Thoracic aorta (tissue), 2 donors: ENCODE measurements at regions not wholly inside any gene's neighbourhood (a gene's known extent, or its start where the extent isn't known, plus 50 kb on each side); places are given as distances from the start of the nearest gene placed in this dataset.

Experiments used
- ATAC-seq: fragments of 150-250 bp; one replicate; pipeline ENCODE4 v1.8.0; 2017; ENCODE audit warnings: low read depth; ENCODE audit not compliant: insufficient number of reproducible peaks, low FRiP score
- DNase-seq: peaks from one replicate; pipeline ENCODE4 v3.0.0-alpha.2; 2020; ENCODE audit warnings: low spot score
- H3K27ac ChIP-seq, 2 donors: fragments of 200-600 bp; sonication (generic); 1 replicate in 1 of 2; 2 replicates in 1 of 2; pipeline ENCODE4 v1.5.1; 2016; ENCODE audit warnings: mild to moderate bottlenecking in 2 of 2, moderate library complexity in 2 of 2
- H3K27me3 ChIP-seq: fragments of 200-600 bp; sonication (generic); replicated peaks from 2 replicates; pipeline ENCODE4 v1.6.0; 2016; ENCODE audit warnings: mild to moderate bottlenecking; ENCODE audit not compliant: insufficient read depth
- H3K36me3 ChIP-seq: fragments of 200-600 bp; sonication (generic); one replicate; pipeline ENCODE4 v1.5.1; 2016
- H3K4me1 ChIP-seq, 2 donors: fragments of 200-600 bp; sonication (generic); 1 replicate in 1 of 2; 2 replicates in 1 of 2; pipeline versions ENCODE4 v1.5.1 to v1.6.0; 2016; ENCODE audit warnings: low read depth in 2 of 2, mild to moderate bottlenecking in 1 of 2; ENCODE audit not compliant: control insufficient read depth in 1 of 2
- H3K4me3 ChIP-seq: fragments of 200-600 bp; sonication (generic); 2 replicates; pipeline ENCODE4 v1.5.1; 2016; ENCODE audit warnings: mild to moderate bottlenecking
- H3K9me3 ChIP-seq: fragments of 200-600 bp; sonication (generic); 2 replicates; pipeline ENCODE4 v1.5.1; 2016
- CTCF ChIP-seq: fragments of 200-600 bp; sonication (generic); IDR thresholded peaks from one replicate; pipeline ENCODE4 v1.5.1; 2019; ENCODE audit warnings: antibody characterized with exemption

GRCh38 chr11:69930081-69931059, 111.2 kb upstream of the FGF3 start:
- no peak for ATAC-seq
- no peaks in the 10 kb centered on the region for H3K36me3 ChIP-seq

GRCh38 chr11:69931060-69931910, 112.1 kb upstream of the FGF3 start:
- H3K9me3 ChIP-seq, result no peaks in the 10 kb centered on the region
- H3K27me3 ChIP-seq, result no peaks in the 10 kb centered on the region
- H3K27ac ChIP-seq, result no peak overlapping the region
- H3K4me3 ChIP-seq, result no peak overlapping the region
- no peak for DNase-seq
- no peak for ATAC-seq
- H3K36me3 ChIP-seq, result no peaks in the 10 kb centered on the region
- H3K4me1 ChIP-seq, result peaks cover 0 to 6% of the 10 kb centered on the region in 2 donors
- TF ChIP-seq CTCF, result no peak

More at GRCh38 chr11:69930081-69931059, 111.2 kb upstream of the FGF3 start:
- no peaks in the 10 kb centered on the region for H3K27me3 ChIP-seq
- peaks cover 3 to 15% of the 10 kb centered on the region in 2 donors for H3K4me1 ChIP-seq
- no peak for TF ChIP-seq CTCF
- H3K27ac ChIP-seq, result no peak overlapping the region
- H3K4me3 ChIP-seq, result no peak overlapping the region
- no peaks in the 10 kb centered on the region for H3K9me3 ChIP-seq
- DNase-seq, result no peak

GRCh38 chr11:69931994-69932910, 113.0 kb upstream of the FGF3 start:
- ATAC-seq, result no peak
- Histone ChIP-seq H3K27ac (no peak overlapping the region), H3K36me3 (no peaks in the 10 kb centered on the region), H3K4me1 (no peaks in the 10 kb centered on the region), H3K27me3 (no peaks in the 10 kb centered on the region), H3K9me3 (no peaks in the 10 kb centered on the region), H3K4me3 (no peak overlapping the region)
- TF ChIP-seq CTCF, result no peak
- no peak for DNase-seq

- Histone ChIP-seq H3K27me3 (no peaks in the 10 kb centered on the region), H3K9me3 (no peaks in the 10 kb centered on the region), H3K4me1 (peaks cover 6 to 14% of the 10 kb centered on the region in 2 donors), H3K4me3 (no peak overlapping the region), H3K36me3 (no peaks in the 10 kb centered on the region), H3K27ac (no peak overlapping the region)
- no peak for ATAC-seq
- no peak for TF ChIP-seq CTCF
- no peak for DNase-seq
These were observed 115.8 kb upstream of the FGF3 start for GRCh38 chr11:69934861-69935494.
